SHP77 treated with DMSO at 0.1 percent for 48 hours (cell line): ENCODE measurements at regions not wholly inside any gene's neighbourhood (a gene's known extent, or its start where the extent isn't known, plus 50 kb on each side); places are given as distances from the start of the nearest gene placed in this dataset.

Source experiments
- DNase-seq: peaks from one replicate; lab custom pipeline; 2025; lab: John Stamatoyannopoulos, UW

GRCh38 chr1:175894581-175894980, 151.2 kb upstream of the TNR start:
- no peak for DNase-seq

GRCh38 chr1:175893192-175893591, 149.8 kb upstream of the TNR start:
- no peak for DNase-seq

GRCh38 chr1:175892686-175893085, 149.3 kb upstream of the TNR start:
- DNase-seq: no peak

- no peak for DNase-seq
These were observed 148.5 kb upstream of the TNR start for GRCh38 chr1:175891783-175892309.

GRCh38 chr1:175890958-175891357, 147.6 kb upstream of the TNR start:
- no peak for DNase-seq

GRCh38 chr1:175889848-175890247, 146.5 kb upstream of the TNR start:
- no peak for DNase-seq

- DNase-seq: no peak
These were observed 145.6 kb upstream of the TNR start for GRCh38 chr1:175888996-175889395.

- DNase-seq: no peak
These were observed 144.6 kb upstream of the TNR start for GRCh38 chr1:175887981-175888428.

GRCh38 chr1:175887521-175887920, 144.1 kb upstream of the TNR start:
- no peak for DNase-seq

GRCh38 chr1:175885326-175885725, 141.9 kb upstream of the TNR start:
- DNase-seq: no peak

GRCh38 chr1:175884369-175884768, 141.0 kb upstream of the TNR start:
- no peak for DNase-seq

GRCh38 chr1:175882192-175882591, 138.8 kb upstream of the TNR start:
- DNase-seq: no peak

GRCh38 chr1:175881246-175881976, 138.0 kb upstream of the TNR start:
- DNase-seq: no peak

- DNase-seq: no peak
These were observed 135.4 kb upstream of the TNR start for GRCh38 chr1:175878775-175879174.

GRCh38 chr1:175877939-175878737, 134.7 kb upstream of the TNR start:
- DNase-seq: no peak

- DNase-seq: no peak
These were observed 132.2 kb upstream of the TNR start for GRCh38 chr1:175875556-175875955.

GRCh38 chr1:175874081-175874480, 130.7 kb upstream of the TNR start:
- DNase-seq: no peak

GRCh38 chr1:175873290-175873935, 130.0 kb upstream of the TNR start:
- DNase-seq: no peak

- DNase-seq: no peak
These were observed 129.2 kb upstream of the TNR start for GRCh38 chr1:175872588-175872987.

GRCh38 chr1:175871647-175872046, 128.3 kb upstream of the TNR start:
- no peak for DNase-seq

- no peak for DNase-seq
These were observed 126.8 kb upstream of the TNR start for GRCh38 chr1:175870217-175870616.

GRCh38 chr1:175866776-175867175, 123.4 kb upstream of the TNR start:
- no peak for DNase-seq
